Adrenal gland (tissue), 5 donors: ENCODE measurements at regions not wholly inside any gene's neighbourhood (a gene's known extent, or its start where the extent isn't known, plus 50 kb on each side); places are given as distances from the start of the nearest gene placed in this dataset.

Experiments
- POLR2A ChIP-seq, 2 donors: fragments of 450-650 bp; IDR thresholded peaks; one replicate each; pipeline ENCODE4 v1.6.1; 2017; ENCODE audit warnings: antibody characterized with exemption in 2 of 2, mild to moderate bottlenecking in 2 of 2, moderate library complexity in 1 of 2
- TF ChIP-seq, protein P1 (sequence below), 6 experiments: fragments of 450-650 bp in 4 of 6; fragments of 200-600 bp in 2 of 6; sonication (generic) in 1 of 6; IDR thresholded peaks; 1 replicate in 5 of 6; 2 replicates in 1 of 6; pipeline versions ENCODE4 v1.5.1 to v1.8.0; 2016 to 2021; ENCODE audit warnings: antibody characterized with exemption in 6 of 6, mild to moderate bottlenecking in 2 of 6, moderate library complexity in 1 of 6
- donor health status: DM: no; HTN: no; CAD: no.

DNA sequence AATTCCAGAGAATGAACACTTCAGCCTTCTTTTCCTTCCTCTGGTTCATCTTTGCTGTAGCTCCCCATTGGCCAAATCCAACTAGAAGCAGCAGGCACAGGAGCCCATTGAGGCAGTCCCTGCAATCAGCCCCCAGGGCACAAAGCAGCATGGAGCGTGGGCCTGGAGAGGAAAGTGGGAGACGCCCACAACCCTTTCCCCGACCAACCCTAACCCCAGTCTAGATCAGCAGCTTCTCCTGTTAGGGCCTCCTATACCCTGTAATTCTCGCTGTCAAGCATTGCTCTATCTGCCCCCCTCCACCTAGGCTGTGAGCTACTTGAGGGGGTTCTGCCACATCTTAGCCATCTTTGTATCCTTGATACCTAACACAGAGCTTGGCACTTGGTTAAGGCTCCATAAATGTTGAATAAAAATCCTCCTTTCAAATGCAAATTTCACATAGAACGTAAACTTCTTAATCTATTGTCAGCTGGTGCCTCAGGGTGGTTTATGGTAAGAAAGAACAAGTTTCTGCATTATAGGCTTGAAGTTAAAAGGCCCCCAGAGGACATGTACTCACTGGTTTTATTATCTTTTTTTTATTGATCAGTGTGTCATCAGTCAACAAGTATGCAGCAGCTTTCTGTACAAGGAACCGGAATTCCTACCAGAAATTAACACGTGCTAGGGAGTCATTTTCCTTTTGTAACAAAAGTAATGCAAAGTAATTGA is 97.9 kb upstream of the PFN2 start:
- TF ChIP-seq, protein P1, sequence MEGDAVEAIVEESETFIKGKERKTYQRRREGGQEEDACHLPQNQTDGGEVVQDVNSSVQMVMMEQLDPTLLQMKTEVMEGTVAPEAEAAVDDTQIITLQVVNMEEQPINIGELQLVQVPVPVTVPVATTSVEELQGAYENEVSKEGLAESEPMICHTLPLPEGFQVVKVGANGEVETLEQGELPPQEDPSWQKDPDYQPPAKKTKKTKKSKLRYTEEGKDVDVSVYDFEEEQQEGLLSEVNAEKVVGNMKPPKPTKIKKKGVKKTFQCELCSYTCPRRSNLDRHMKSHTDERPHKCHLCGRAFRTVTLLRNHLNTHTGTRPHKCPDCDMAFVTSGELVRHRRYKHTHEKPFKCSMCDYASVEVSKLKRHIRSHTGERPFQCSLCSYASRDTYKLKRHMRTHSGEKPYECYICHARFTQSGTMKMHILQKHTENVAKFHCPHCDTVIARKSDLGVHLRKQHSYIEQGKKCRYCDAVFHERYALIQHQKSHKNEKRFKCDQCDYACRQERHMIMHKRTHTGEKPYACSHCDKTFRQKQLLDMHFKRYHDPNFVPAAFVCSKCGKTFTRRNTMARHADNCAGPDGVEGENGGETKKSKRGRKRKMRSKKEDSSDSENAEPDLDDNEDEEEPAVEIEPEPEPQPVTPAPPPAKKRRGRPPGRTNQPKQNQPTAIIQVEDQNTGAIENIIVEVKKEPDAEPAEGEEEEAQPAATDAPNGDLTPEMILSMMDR (IDR thresholded peaks at IDR 0.05) = no peak
- TF ChIP-seq POLR2A (IDR thresholded peaks at IDR 0.05) = no peak
